OCI-LY1 (cell line): ENCODE measurements at regions not wholly inside any gene's neighbourhood (a gene's known extent, or its start where the extent isn't known, plus 50 kb on each side); places are given as distances from the start of the nearest gene placed in this dataset.

Experiments
- CTCF ChIP-seq: fragments of 200-600 bp; sonication (generic), shearing (Covaris generic); IDR thresholded peaks from 2 replicates; pipeline ENCODE4 v1.5.1; 2017; ENCODE audit warnings: mild to moderate bottlenecking, antibody characterized with exemption, low read length, moderate library complexity, mixed read lengths
- EZH2 ChIP-seq: fragments of 200-600 bp; sonication (generic), shearing (Covaris generic); IDR thresholded peaks from 2 replicates; pipeline ENCODE4 v1.8.0; 2017; ENCODE audit warnings: borderline replicate concordance, mixed run types, mild to moderate bottlenecking, antibody characterized with exemption, low read length, moderate library complexity, mixed read lengths

- no peak for TF ChIP-seq CTCF
- no peak for TF ChIP-seq EZH2
Measured at GRCh38 chr3:16109929-16110328, 64.6 kb upstream of the GALNT15 start.
